ENCODE measurements at regions not wholly inside any gene's neighbourhood (a gene's known extent, or its start where the extent isn't known, plus 50 kb on each side); places are given as distances from the start of the nearest gene placed in this dataset.
A peak's percentile ranks its signal among the peaks of the same experiment; 100 is the strongest.
"Not testable (repeated sequence)": the region's sequence is repeated elsewhere in the genome, so short reads cannot be mapped to it uniquely, and the experiment has no call there.

- TF ChIP-seq CTCF (conservative IDR thresholded peaks at IDR 0.05; ENCODE audit: low read depth, low read length): no peak
- DNase-seq (ENCODE audit: low read depth): peak; percentile 16
- H3K4me3 ChIP-seq (ENCODE audit: low read length): no peak overlapping the region
Observed at GRCh38 chr1:100597061-100597741, 59.3 kb downstream of the GPR88 start.

- DNase-seq (ENCODE audit: low read depth): no peak
- TF ChIP-seq CTCF (conservative IDR thresholded peaks at IDR 0.05; ENCODE audit: low read depth, low read length): no peak
- no peak overlapping the region for H3K4me3 ChIP-seq (ENCODE audit: low read length)
Observed at GRCh38 chr1:100597784-100598183, 59.8 kb downstream of the GPR88 start.

GRCh38 chr1:100600377-100600776 is 62.4 kb downstream of the GPR88 start:
- DNase-seq (ENCODE audit: low read depth); H3K4me3 ChIP-seq (ENCODE audit: low read length): not testable (repeated sequence)

- H3K4me3 ChIP-seq (ENCODE audit: low read length); DNase-seq (ENCODE audit: low read depth): not testable (repeated sequence)
Observed at GRCh38 chr1:100602028-100602427, 64.1 kb downstream of the GPR88 start.

- no peak for TF ChIP-seq CTCF (conservative IDR thresholded peaks at IDR 0.05; ENCODE audit: low read depth, low read length)
- H3K4me3 ChIP-seq (ENCODE audit: low read length): no peak overlapping the region
- no peak for DNase-seq (ENCODE audit: low read depth)
Observed at GRCh38 chr1:100604372-100604771, 66.4 kb downstream of the GPR88 start.

GRCh38 chr1:100606438-100606837 is 68.5 kb downstream of the GPR88 start:
- no peak for DNase-seq (ENCODE audit: low read depth)
- H3K4me3 ChIP-seq (ENCODE audit: low read length): no peak overlapping the region
- peak; percentile 71 for TF ChIP-seq CTCF (conservative IDR thresholded peaks at IDR 0.05; ENCODE audit: low read depth, low read length)

- no peak overlapping the region for H3K4me3 ChIP-seq (ENCODE audit: low read length)
- DNase-seq (ENCODE audit: low read depth): no peak
- no peak for TF ChIP-seq CTCF (conservative IDR thresholded peaks at IDR 0.05; ENCODE audit: low read depth, low read length)
Observed at GRCh38 chr1:100607628-100608240, 69.8 kb downstream of the GPR88 start.

- TF ChIP-seq CTCF (conservative IDR thresholded peaks at IDR 0.05; ENCODE audit: low read depth, low read length): no peak
- no peak for DNase-seq (ENCODE audit: low read depth)
- no peak overlapping the region for H3K4me3 ChIP-seq (ENCODE audit: low read length)
Observed at GRCh38 chr1:100609849-100610248, 71.9 kb downstream of the GPR88 start.

Data from retinal pigment epithelial cell (primary cell).